Retinal pigment epithelial cell (primary cell): ENCODE measurements at regions not wholly inside any gene's neighbourhood (a gene's known extent, or its start where the extent isn't known, plus 50 kb on each side); places are given as distances from the start of the nearest gene placed in this dataset.

Experiments used
- DNase-seq: peaks from one replicate; pipeline ENCODE4 v3.0.0-alpha.2; 2010; ENCODE audit warnings: low read depth
- H3K4me3 ChIP-seq: 2 replicates; pipeline ENCODE4 v1.5.1; 2011; ENCODE audit warnings: mild to moderate bottlenecking, low read length, control low read depth, moderate library complexity
- CTCF ChIP-seq: conservative IDR thresholded peaks from 2 replicates; pipeline ENCODE4 v1.5.1; 2011; ENCODE audit warnings: low read depth, low read length, control low read depth, inconsistent platforms

GRCh38 chr11:96905663-96906062 lies 515.9 kb downstream of the JRKL start:
- TF ChIP-seq CTCF, result no peak
- DNase-seq, result no peak
- no peak overlapping the region for H3K4me3 ChIP-seq

- H3K4me3 ChIP-seq, result no peak overlapping the region
- DNase-seq, result no peak
- no peak for TF ChIP-seq CTCF
Measured at GRCh38 chr11:96906476-96906875, 516.7 kb downstream of the JRKL start.

GRCh38 chr11:96925862-96926261 lies 536.0 kb downstream of the JRKL start:
- H3K4me3 ChIP-seq, result no peak overlapping the region
- no peak for TF ChIP-seq CTCF
- DNase-seq, result no peak

GRCh38 chr11:96940227-96940626 lies 550.4 kb downstream of the JRKL start:
- DNase-seq, result no peak
- H3K4me3 ChIP-seq, result no peak overlapping the region
- TF ChIP-seq CTCF, result no peak

GRCh38 chr11:96942855-96943254 lies 553.0 kb downstream of the JRKL start:
- no peak overlapping the region for H3K4me3 ChIP-seq
- TF ChIP-seq CTCF, result no peak
- no peak for DNase-seq

- TF ChIP-seq CTCF, result no peak
- no peak for DNase-seq
- no peak overlapping the region for H3K4me3 ChIP-seq
Measured at GRCh38 chr11:96943970-96944369, 554.2 kb downstream of the JRKL start.

GRCh38 chr11:96948066-96948465 lies 558.3 kb downstream of the JRKL start:
- no peak for TF ChIP-seq CTCF
- DNase-seq, result no peak
- no peak overlapping the region for H3K4me3 ChIP-seq
